GM23338 (cell line): ENCODE measurements at regions not wholly inside any gene's neighbourhood (a gene's known extent, or its start where the extent isn't known, plus 50 kb on each side); places are given as distances from the start of the nearest gene placed in this dataset.

ENCODE experiments used
- ATAC-seq: fragments of 200-7000 bp; cut with Tn5 transposase; 3 replicates; pipeline ENCODE4 v1.9.1; 2020
- DNase-seq: peaks from one replicate; pipeline ENCODE4 v3.0.0-alpha.2; 2015; ENCODE audit warnings: low spot score
- H2AFZ ChIP-seq: fragments of 200-600 bp; sonication (generic); 2 replicates; pipeline ENCODE4 v1.8.0; 2016; ENCODE audit warnings: antibody characterized with exemption, mild to moderate bottlenecking, moderate library complexity
- H3F3A ChIP-seq: fragments of 200-600 bp; sonication (generic); replicated peaks from 2 replicates; pipeline ENCODE4 v1.8.0; 2017; ENCODE audit warnings: antibody characterized with exemption, mixed run types, low read depth
- H3K27ac ChIP-seq: fragments of 200-600 bp; sonication (generic); 2 replicates; pipeline ENCODE4 v1.6.1; 2016; ENCODE audit warnings: low read depth
- H3K27me3 ChIP-seq: fragments of 200-600 bp; sonication (generic); 2 replicates; pipeline ENCODE4 v1.8.0; 2016; ENCODE audit warnings: mild to moderate bottlenecking, mixed run types, moderate library complexity; ENCODE audit not compliant: insufficient read depth
- H3K36me3 ChIP-seq: fragments of 200-600 bp; sonication (generic); 2 replicates; pipeline ENCODE4 v1.8.0; 2016; ENCODE audit warnings: mild to moderate bottlenecking; ENCODE audit not compliant: insufficient read depth
- H3K4me1 ChIP-seq: fragments of 200-600 bp; sonication (generic); 2 replicates; pipeline ENCODE4 v1.8.0; 2016; ENCODE audit warnings: mild to moderate bottlenecking, moderate library complexity; ENCODE audit not compliant: insufficient read depth
- H3K4me2 ChIP-seq: fragments of 200-600 bp; sonication (generic); 2 replicates; pipeline ENCODE4 v1.7.1; 2017; ENCODE audit warnings: mixed run types
- H3K4me3 ChIP-seq: fragments of 200-600 bp; sonication (generic); 2 replicates; pipeline ENCODE4 v1.6.1; 2016; ENCODE audit warnings: mixed run types
- H3K79me2 ChIP-seq: fragments of 200-600 bp; sonication (generic); replicated peaks from 2 replicates; pipeline ENCODE4 v1.8.0; 2017; ENCODE audit warnings: mild to moderate bottlenecking; ENCODE audit not compliant: insufficient read depth
- H3K9me2 ChIP-seq: fragments of 200-600 bp; sonication (generic); 2 replicates; pipeline ENCODE4 v1.8.0; 2017; ENCODE audit not compliant: insufficient read depth
- H4K20me1 ChIP-seq: fragments of 200-600 bp; sonication (generic); replicated peaks from 2 replicates; pipeline ENCODE4 v1.8.0; 2017; ENCODE audit warnings: mild to moderate bottlenecking; ENCODE audit not compliant: insufficient read depth
- H3K27ac Mint-ChIP-seq: 2 replicates; pipeline ENCODE4 v1.8.0; 2020; ENCODE audit warnings: inconsistent platforms, mild to moderate bottlenecking, moderate library complexity, mixed read lengths
- H3K27me3 Mint-ChIP-seq: 3 replicates; pipeline ENCODE4 v1.8.0; 2022; ENCODE audit warnings: low read depth, mild to moderate bottlenecking, moderate library complexity, mixed read lengths, inconsistent platforms; ENCODE audit not compliant: insufficient read depth, poor library complexity
- H3K36me3 Mint-ChIP-seq: 3 replicates; pipeline ENCODE4 v1.8.0; 2021; ENCODE audit warnings: low read depth, mild to moderate bottlenecking, inconsistent platforms, moderate library complexity, mixed read lengths
- H3K4me1 Mint-ChIP-seq: 3 replicates; pipeline ENCODE4 v1.8.0; 2020; ENCODE audit warnings: mild to moderate bottlenecking, inconsistent platforms, mixed read lengths
- H3K4me3 Mint-ChIP-seq: 3 replicates; pipeline ENCODE4 v1.8.0; 2021; ENCODE audit warnings: moderate library complexity, mild to moderate bottlenecking, inconsistent platforms, mixed read lengths
- H3K9me3 Mint-ChIP-seq: 3 replicates; pipeline ENCODE4 v1.8.0; 2020; ENCODE audit warnings: moderate library complexity, mild to moderate bottlenecking, inconsistent platforms, mixed read lengths
- CREB1 ChIP-seq: fragments of 250-450 bp; sonication (Bioruptor Pico); IDR thresholded peaks from 2 replicates; pipeline ENCODE4 v1.5.0; 2020; ENCODE audit warnings: low read depth, mild to moderate bottlenecking, moderate library complexity
- ETS1 ChIP-seq: IDR thresholded peaks from 2 replicates; pipeline ENCODE4 v1.6.1; 2016; ENCODE audit warnings: antibody characterized with exemption
- EZH2phosphoT487 ChIP-seq: fragments of 200-600 bp; sonication (generic); IDR thresholded peaks from one replicate; pipeline ENCODE4 v1.8.1; 2018; ENCODE audit warnings: antibody characterized with exemption; ENCODE audit not compliant: unreplicated experiment
- JUNB ChIP-seq: IDR thresholded peaks from one replicate; pipeline ENCODE4 v1.6.1; 2016; ENCODE audit warnings: antibody characterized with exemption; ENCODE audit not compliant: unreplicated experiment
- NANOG ChIP-seq: IDR thresholded peaks from 2 replicates; pipeline ENCODE4 v1.6.1; 2016; ENCODE audit warnings: antibody characterized with exemption, borderline replicate concordance
- REST ChIP-seq: IDR thresholded peaks from one replicate; pipeline ENCODE4 v1.6.1; 2018; ENCODE audit warnings: antibody characterized with exemption; ENCODE audit not compliant: unreplicated experiment
- ZNF114 ChIP-seq: fragments of 250-450 bp; sonication (Bioruptor Pico); IDR thresholded peaks from 2 replicates; pipeline ENCODE4 v1.5.0; 2020; ENCODE audit warnings: mild to moderate bottlenecking, moderate library complexity
- ZNF462 ChIP-seq: fragments of 250-450 bp; sonication (Bioruptor Pico); IDR thresholded peaks from 2 replicates; pipeline ENCODE4 v1.5.0; 2020; ENCODE audit warnings: mild to moderate bottlenecking, moderate library complexity

- Mint-ChIP-seq H3K27ac (no peak overlapping the region), H3K4me3 (no peak overlapping the region), H3K27me3 (peaks cover 2% of the 10 kb centered on the region), H3K4me1 (peaks cover 7% of the 10 kb centered on the region), H3K9me3 (no peaks in the 10 kb centered on the region; the same call in 2 of the 3 replicates), H3K36me3 (no peaks in the 10 kb centered on the region)
- no peak overlapping the region for H3K4me3 ChIP-seq
- TF ChIP-seq EZH2phosphoT487 (no peak), REST (no peak), NANOG (no peak), ETS1 (no peak), JUNB (no peak), ZNF114 (no peak), CREB1 (CRISPR knock-in tag) (no peak), ZNF462 (CRISPR knock-in tag) (no peak)
- no peaks in the 10 kb centered on the region; the same call in 1 of the 2 replicates for H3K9me2 ChIP-seq
- DNase-seq (no peak), ATAC-seq (no peak)
- H3K27ac ChIP-seq, result no peak overlapping the region
- H3K4me2 ChIP-seq, result peak overlapping the region; percentile 6; the same call in 1 of the 2 replicates
- H4K20me1 ChIP-seq, result no peaks in the 10 kb centered on the region
- H3K79me2 ChIP-seq, result no peaks in the 10 kb centered on the region
- H2AFZ ChIP-seq, result 0 out of 2 replicates have a peak overlapping the region, but pooled peaks have one; percentile 43
- H3K4me1 ChIP-seq, result no peaks in the 10 kb centered on the region; the same call in 1 of the 2 replicates
- H3K36me3 ChIP-seq, result no peaks in the 10 kb centered on the region
- H3K27me3 ChIP-seq, result no peaks in the 10 kb centered on the region
- H3F3A ChIP-seq, result no peaks in the 10 kb centered on the region
Observed at GRCh38 chr12:63036974-63037335, 102.0 kb upstream of the PPM1H start.
